PC-9 (cell line): ENCODE measurements at regions not wholly inside any gene's neighbourhood (a gene's known extent, or its start where the extent isn't known, plus 50 kb on each side); places are given as distances from the start of the nearest gene placed in this dataset.

Experiments used
- BruUV-seq: library from RNA; stranded (reverse); fragments of 400-500 nt; replicated peaks from 2 replicates; lab custom pipeline; 2021; lab: Mats Ljungman, UMichigan
- CTCF ChIA-PET: fragments of 300-600 bp; sonication (Branson Sonifier 250); formaldehyde crosslinking; loops from one replicate; lab custom pipeline; 2022; ENCODE audit warnings: antibody characterized with exemption; lab: Charles Lee
- POLR2A ChIA-PET: fragments of 300-600 bp; sonication (Branson Sonifier 250); formaldehyde crosslinking; loops from one replicate; lab custom pipeline; 2022; ENCODE audit warnings: antibody characterized with exemption; ENCODE audit not compliant: unreplicated experiment; lab: Charles Lee
- DNase-seq, 2 experiments: peaks; one replicate each; pipeline versions ENCODE4 v3.0.0 to v3.0.0-alpha.2; 2015 to 2022; ENCODE audit warnings: mixed read lengths in 1 of 2
- H2AFZ ChIP-seq: fragments of 200-600 bp; sonication (generic); 2 replicates; pipeline ENCODE4 v1.8.1; 2017; ENCODE audit warnings: antibody characterized with exemption
- H3F3A ChIP-seq: fragments of 200-600 bp; sonication (generic); 2 replicates; pipeline ENCODE4 v1.8.1; 2017; ENCODE audit warnings: antibody characterized with exemption, mild to moderate bottlenecking, low read depth; ENCODE audit not compliant: insufficient read depth
- H3K27ac ChIP-seq: fragments of 200-600 bp; sonication (generic); 2 replicates; pipeline ENCODE4 v1.6.1; 2016; ENCODE audit warnings: mixed run types
- H3K27me3 ChIP-seq: fragments of 200-600 bp; sonication (generic); 2 replicates; pipeline ENCODE4 v1.6.1; 2016; ENCODE audit warnings: low read depth, mixed run types; ENCODE audit not compliant: insufficient read depth
- H3K36me3 ChIP-seq: fragments of 200-600 bp; sonication (generic); 2 replicates; pipeline ENCODE4 v1.6.1; 2016; ENCODE audit warnings: low read depth, mixed run types
- H3K4me1 ChIP-seq: fragments of 200-600 bp; sonication (generic); replicated peaks from 2 replicates; pipeline ENCODE4 v1.6.1; 2016; ENCODE audit warnings: mixed run types; ENCODE audit not compliant: insufficient read depth
- H3K4me2 ChIP-seq: fragments of 200-600 bp; sonication (generic); 2 replicates; pipeline ENCODE4 v1.6.1; 2017; ENCODE audit warnings: mixed run types
- H3K4me3 ChIP-seq: fragments of 200-600 bp; sonication (generic); 2 replicates; pipeline ENCODE4 v1.6.1; 2016; ENCODE audit warnings: mixed run types
- H3K79me2 ChIP-seq: fragments of 200-600 bp; sonication (generic); 2 replicates; pipeline ENCODE4 v1.6.1; 2017; ENCODE audit warnings: low read depth, mixed run types
- H3K9me2 ChIP-seq: fragments of 200-600 bp; sonication (generic); 2 replicates; pipeline ENCODE4 v1.8.1; 2017; ENCODE audit warnings: mild to moderate bottlenecking; ENCODE audit not compliant: insufficient read depth
- H3K9me3 ChIP-seq: fragments of 200-600 bp; sonication (generic); 2 replicates; pipeline ENCODE4 v1.8.1; 2016; ENCODE audit warnings: low read depth; ENCODE audit not compliant: insufficient read depth
- H4K20me1 ChIP-seq: fragments of 200-600 bp; sonication (generic); 2 replicates; pipeline ENCODE4 v1.8.1; 2017; ENCODE audit not compliant: insufficient read depth
- EZH2 ChIP-seq: fragments of 200-600 bp; sonication (generic); IDR thresholded peaks from 2 replicates; pipeline ENCODE4 v1.8.0; 2017; ENCODE audit warnings: antibody characterized with exemption, low read depth
- intact Hi-C: fragments of 100-400 bp; cut with micrococcal nuclease; formaldehyde crosslinking; loops from one replicate; pipeline ENCODE4 v1.10.0; 2022; ENCODE audit not compliant: unreplicated experiment
- TF ChIP-seq, protein P1 (sequence below): fragments of 200-600 bp; sonication (generic); conservative IDR thresholded peaks from 2 replicates; pipeline ENCODE4 v1.6.1; 2017; ENCODE audit warnings: mixed run types, antibody characterized with exemption, mild to moderate bottlenecking, moderate library complexity

DNA sequence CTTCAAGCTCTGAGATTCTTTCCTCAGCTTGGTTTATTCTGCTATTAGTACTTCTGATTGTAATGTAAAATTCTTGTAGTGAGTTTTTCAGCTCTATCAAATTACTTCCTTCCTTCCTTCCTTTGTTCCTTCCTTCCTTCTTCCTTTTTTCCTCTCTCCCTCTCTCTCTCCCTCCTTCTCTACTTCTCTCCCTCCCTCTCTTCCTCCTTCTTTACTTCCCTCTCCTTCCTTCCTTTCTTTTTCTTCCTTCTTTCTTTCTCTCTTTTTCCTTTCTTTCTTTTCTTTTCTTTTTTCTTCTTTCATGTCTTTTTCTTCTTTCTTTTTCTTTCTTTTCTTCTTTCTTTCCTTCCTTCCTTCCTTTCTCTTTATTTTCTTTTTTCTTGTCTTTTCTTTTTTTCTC is 565.2 kb upstream of the STXBP6 start:
- H3K4me2 ChIP-seq = no peak overlapping the region
- H3K36me3 ChIP-seq = no peaks in the 10 kb centered on the region
- intact Hi-C loops = no loop called here
- H2AFZ ChIP-seq = no peak overlapping the region
- H3K27me3 ChIP-seq = no peaks in the 10 kb centered on the region
- TF ChIP-seq, protein P1, sequence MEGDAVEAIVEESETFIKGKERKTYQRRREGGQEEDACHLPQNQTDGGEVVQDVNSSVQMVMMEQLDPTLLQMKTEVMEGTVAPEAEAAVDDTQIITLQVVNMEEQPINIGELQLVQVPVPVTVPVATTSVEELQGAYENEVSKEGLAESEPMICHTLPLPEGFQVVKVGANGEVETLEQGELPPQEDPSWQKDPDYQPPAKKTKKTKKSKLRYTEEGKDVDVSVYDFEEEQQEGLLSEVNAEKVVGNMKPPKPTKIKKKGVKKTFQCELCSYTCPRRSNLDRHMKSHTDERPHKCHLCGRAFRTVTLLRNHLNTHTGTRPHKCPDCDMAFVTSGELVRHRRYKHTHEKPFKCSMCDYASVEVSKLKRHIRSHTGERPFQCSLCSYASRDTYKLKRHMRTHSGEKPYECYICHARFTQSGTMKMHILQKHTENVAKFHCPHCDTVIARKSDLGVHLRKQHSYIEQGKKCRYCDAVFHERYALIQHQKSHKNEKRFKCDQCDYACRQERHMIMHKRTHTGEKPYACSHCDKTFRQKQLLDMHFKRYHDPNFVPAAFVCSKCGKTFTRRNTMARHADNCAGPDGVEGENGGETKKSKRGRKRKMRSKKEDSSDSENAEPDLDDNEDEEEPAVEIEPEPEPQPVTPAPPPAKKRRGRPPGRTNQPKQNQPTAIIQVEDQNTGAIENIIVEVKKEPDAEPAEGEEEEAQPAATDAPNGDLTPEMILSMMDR = no peak
- no peak for TF ChIP-seq EZH2
- no peaks in the 10 kb centered on the region for H3K4me1 ChIP-seq
- ChIA-PET CTCF (no interaction called here), POLR2A (no interaction called here)
- no peaks in the 10 kb centered on the region for H3K9me3 ChIP-seq
- H3K79me2 ChIP-seq = no peaks in the 10 kb centered on the region
- no peaks in the 10 kb centered on the region for H3F3A ChIP-seq
- no peaks in the 10 kb centered on the region for H4K20me1 ChIP-seq
- BruUV-seq = no TSS peak
- no peak overlapping the region for H3K27ac ChIP-seq
- H3K4me3 ChIP-seq = no peak overlapping the region
- DNase-seq = no peak
- no peaks in the 10 kb centered on the region for H3K9me2 ChIP-seq

DNA sequence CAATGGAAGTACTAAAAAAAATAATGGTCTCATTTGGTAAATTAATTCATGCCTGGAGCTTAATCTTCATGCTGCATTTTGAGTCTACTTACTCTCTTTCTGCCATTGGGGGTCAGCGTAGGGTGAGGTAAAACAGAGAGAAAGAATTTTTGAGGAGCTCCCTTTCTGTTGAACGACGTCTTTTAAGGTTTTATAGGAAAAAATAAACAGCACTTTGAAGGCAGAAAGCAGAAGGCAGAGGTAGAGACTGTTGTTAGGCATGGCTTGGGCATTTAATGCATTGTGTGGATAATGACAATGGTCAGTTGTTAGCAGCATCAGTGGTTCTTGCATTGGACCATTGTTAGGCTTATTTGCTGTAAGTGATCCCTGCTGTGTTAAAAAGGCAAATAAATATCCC is 557.2 kb upstream of the STXBP6 start:
- no peaks in the 10 kb centered on the region for H4K20me1 ChIP-seq
- ChIA-PET POLR2A (no interaction called here), CTCF (no interaction called here)
- no TSS peak for BruUV-seq
- no peak for DNase-seq
- H3K4me2 ChIP-seq = no peak overlapping the region
- no peak overlapping the region for H3K4me3 ChIP-seq
- no peak for TF ChIP-seq EZH2
- TF ChIP-seq, protein P1 = no peak
- no peaks in the 10 kb centered on the region for H3K9me3 ChIP-seq
- H3K4me1 ChIP-seq = no peaks in the 10 kb centered on the region
- no peaks in the 10 kb centered on the region for H3K9me2 ChIP-seq
- H3K36me3 ChIP-seq = no peaks in the 10 kb centered on the region
- no peak overlapping the region for H2AFZ ChIP-seq
- H3K27ac ChIP-seq = no peak overlapping the region
- intact Hi-C loops = no loop called here
- no peaks in the 10 kb centered on the region for H3K79me2 ChIP-seq
- no peaks in the 10 kb centered on the region for H3F3A ChIP-seq
- H3K27me3 ChIP-seq = no peaks in the 10 kb centered on the region

DNA sequence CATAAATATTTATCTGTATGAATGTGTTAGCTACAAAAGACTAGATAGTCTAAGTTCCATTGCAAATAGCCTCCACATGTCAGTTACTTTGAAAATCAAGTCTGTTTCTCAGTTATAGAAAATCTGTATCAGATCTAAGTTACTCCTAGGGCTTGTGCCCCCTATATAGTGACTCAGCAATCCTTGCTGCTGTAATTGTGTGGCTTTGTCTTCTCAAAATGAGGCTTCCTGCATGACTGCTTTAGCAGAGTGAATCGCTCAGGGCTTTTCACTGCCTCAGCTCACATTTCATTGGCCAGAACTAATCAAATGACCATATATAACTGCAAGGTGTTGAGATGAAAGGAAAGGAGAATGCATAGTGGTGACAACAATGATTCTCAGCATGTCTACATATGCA is 552.2 kb upstream of the STXBP6 start:
- no peak for DNase-seq
- Histone ChIP-seq H3K4me1 (no peaks in the 10 kb centered on the region), H3K4me3 (no peak overlapping the region), H3K27me3 (no peaks in the 10 kb centered on the region), H3F3A (no peaks in the 10 kb centered on the region), H2AFZ (no peak overlapping the region), H3K79me2 (no peaks in the 10 kb centered on the region), H3K4me2 (no peak overlapping the region), H3K9me3 (no peaks in the 10 kb centered on the region), H4K20me1 (no peaks in the 10 kb centered on the region), H3K36me3 (no peaks in the 10 kb centered on the region), H3K9me2 (no peaks in the 10 kb centered on the region), H3K27ac (no peak overlapping the region)
- intact Hi-C loops = no loop called here
- BruUV-seq = no TSS peak
- ChIA-PET CTCF (no interaction called here), POLR2A (no interaction called here)
- TF ChIP-seq, protein P1 = no peak
- no peak for TF ChIP-seq EZH2
